H1 (cell line): ENCODE measurements at regions not wholly inside any gene's neighbourhood (a gene's known extent, or its start where the extent isn't known, plus 50 kb on each side); places are given as distances from the start of the nearest gene placed in this dataset.

ENCODE experiments used
- BCL11A ChIP-seq, 2 experiments: IDR thresholded peaks; one replicate each; pipeline ENCODE4 v1.6.1; 2011; ENCODE audit warnings: low read depth in 2 of 2, low read length in 2 of 2, mild to moderate bottlenecking in 2 of 2
- HDAC6 ChIP-seq: IDR thresholded peaks from one replicate; pipeline ENCODE4 v1.7.1; 2012; ENCODE audit warnings: low read depth, mild to moderate bottlenecking, inconsistent platforms, low read length, moderate library complexity
- SP1 ChIP-seq: IDR thresholded peaks from 2 replicates; pipeline ENCODE4 v1.6.1; 2011; ENCODE audit warnings: low read depth, low read length
- TAF7 ChIP-seq: optimal IDR thresholded peaks from 2 replicates; pipeline ENCODE3; 2011; ENCODE audit warnings: low read depth, mild to moderate bottlenecking, inconsistent platforms, low read length, moderate library complexity, borderline replicate concordance
- TCF12 ChIP-seq: IDR thresholded peaks from 2 replicates; pipeline ENCODE4 v1.6.1; 2011; ENCODE audit warnings: low read depth, mild to moderate bottlenecking, low read length
- TF ChIP-seq, protein P1 (sequence below): fragments of 300-600 bp; sonication (generic); IDR thresholded peaks from 2 replicates; pipeline ENCODE4 v1.7.1; 2012; ENCODE audit warnings: low read length, moderate library complexity, mild to moderate bottlenecking, inconsistent platforms; ENCODE audit not compliant: insufficient replicate concordance

DNA sequence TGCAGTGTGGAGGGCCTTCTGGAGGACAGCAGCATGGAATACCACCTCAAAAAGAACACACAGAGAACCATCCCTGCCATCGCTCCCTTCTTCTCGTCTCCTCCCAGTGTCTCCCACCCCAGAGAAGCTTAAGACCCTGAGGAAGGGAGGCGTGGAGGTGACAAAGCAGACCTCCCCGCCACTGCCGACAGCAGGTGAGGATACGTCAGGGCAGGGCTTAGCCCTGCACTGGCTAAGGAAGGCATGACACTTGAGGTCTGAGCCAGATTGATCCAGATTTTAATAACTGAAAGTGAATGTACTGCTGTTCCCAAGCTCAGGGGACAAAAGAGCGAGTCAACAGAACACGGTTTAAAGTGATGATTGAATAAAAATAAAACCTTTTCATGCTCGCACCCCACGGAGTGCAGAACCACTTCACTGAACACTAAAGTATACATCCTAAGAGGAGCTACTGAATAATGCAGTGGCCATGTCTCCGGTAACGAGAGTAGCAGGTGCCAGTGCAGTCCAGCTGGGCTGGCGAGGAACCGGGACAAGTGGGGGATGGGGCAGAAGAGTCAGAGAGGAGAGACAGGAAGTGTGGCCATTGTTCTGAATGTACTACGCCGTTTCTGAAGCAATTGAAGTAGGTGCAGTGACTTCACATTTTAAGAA, 391.0 kb downstream of the CDH2 start (continued):
- TF ChIP-seq, protein P1, sequence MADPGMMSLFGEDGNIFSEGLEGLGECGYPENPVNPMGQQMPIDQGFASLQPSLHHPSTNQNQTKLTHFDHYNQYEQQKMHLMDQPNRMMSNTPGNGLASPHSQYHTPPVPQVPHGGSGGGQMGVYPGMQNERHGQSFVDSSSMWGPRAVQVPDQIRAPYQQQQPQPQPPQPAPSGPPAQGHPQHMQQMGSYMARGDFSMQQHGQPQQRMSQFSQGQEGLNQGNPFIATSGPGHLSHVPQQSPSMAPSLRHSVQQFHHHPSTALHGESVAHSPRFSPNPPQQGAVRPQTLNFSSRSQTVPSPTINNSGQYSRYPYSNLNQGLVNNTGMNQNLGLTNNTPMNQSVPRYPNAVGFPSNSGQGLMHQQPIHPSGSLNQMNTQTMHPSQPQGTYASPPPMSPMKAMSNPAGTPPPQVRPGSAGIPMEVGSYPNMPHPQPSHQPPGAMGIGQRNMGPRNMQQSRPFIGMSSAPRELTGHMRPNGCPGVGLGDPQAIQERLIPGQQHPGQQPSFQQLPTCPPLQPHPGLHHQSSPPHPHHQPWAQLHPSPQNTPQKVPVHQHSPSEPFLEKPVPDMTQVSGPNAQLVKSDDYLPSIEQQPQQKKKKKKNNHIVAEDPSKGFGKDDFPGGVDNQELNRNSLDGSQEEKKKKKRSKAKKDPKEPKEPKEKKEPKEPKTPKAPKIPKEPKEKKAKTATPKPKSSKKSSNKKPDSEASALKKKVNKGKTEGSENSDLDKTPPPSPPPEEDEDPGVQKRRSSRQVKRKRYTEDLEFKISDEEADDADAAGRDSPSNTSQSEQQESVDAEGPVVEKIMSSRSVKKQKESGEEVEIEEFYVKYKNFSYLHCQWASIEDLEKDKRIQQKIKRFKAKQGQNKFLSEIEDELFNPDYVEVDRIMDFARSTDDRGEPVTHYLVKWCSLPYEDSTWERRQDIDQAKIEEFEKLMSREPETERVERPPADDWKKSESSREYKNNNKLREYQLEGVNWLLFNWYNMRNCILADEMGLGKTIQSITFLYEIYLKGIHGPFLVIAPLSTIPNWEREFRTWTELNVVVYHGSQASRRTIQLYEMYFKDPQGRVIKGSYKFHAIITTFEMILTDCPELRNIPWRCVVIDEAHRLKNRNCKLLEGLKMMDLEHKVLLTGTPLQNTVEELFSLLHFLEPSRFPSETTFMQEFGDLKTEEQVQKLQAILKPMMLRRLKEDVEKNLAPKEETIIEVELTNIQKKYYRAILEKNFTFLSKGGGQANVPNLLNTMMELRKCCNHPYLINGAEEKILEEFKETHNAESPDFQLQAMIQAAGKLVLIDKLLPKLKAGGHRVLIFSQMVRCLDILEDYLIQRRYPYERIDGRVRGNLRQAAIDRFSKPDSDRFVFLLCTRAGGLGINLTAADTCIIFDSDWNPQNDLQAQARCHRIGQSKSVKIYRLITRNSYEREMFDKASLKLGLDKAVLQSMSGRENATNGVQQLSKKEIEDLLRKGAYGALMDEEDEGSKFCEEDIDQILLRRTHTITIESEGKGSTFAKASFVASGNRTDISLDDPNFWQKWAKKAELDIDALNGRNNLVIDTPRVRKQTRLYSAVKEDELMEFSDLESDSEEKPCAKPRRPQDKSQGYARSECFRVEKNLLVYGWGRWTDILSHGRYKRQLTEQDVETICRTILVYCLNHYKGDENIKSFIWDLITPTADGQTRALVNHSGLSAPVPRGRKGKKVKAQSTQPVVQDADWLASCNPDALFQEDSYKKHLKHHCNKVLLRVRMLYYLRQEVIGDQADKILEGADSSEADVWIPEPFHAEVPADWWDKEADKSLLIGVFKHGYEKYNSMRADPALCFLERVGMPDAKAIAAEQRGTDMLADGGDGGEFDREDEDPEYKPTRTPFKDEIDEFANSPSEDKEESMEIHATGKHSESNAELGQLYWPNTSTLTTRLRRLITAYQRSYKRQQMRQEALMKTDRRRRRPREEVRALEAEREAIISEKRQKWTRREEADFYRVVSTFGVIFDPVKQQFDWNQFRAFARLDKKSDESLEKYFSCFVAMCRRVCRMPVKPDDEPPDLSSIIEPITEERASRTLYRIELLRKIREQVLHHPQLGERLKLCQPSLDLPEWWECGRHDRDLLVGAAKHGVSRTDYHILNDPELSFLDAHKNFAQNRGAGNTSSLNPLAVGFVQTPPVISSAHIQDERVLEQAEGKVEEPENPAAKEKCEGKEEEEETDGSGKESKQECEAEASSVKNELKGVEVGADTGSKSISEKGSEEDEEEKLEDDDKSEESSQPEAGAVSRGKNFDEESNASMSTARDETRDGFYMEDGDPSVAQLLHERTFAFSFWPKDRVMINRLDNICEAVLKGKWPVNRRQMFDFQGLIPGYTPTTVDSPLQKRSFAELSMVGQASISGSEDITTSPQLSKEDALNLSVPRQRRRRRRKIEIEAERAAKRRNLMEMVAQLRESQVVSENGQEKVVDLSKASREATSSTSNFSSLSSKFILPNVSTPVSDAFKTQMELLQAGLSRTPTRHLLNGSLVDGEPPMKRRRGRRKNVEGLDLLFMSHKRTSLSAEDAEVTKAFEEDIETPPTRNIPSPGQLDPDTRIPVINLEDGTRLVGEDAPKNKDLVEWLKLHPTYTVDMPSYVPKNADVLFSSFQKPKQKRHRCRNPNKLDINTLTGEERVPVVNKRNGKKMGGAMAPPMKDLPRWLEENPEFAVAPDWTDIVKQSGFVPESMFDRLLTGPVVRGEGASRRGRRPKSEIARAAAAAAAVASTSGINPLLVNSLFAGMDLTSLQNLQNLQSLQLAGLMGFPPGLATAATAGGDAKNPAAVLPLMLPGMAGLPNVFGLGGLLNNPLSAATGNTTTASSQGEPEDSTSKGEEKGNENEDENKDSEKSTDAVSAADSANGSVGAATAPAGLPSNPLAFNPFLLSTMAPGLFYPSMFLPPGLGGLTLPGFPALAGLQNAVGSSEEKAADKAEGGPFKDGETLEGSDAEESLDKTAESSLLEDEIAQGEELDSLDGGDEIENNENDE = no peak
- no peak for TF ChIP-seq SP1
- no peak for TF ChIP-seq TAF7
- no peak for TF ChIP-seq HDAC6
- TF ChIP-seq TCF12 = no peak
- TF ChIP-seq BCL11A (IDR thresholded peaks at IDR 0.05; ENCODE audit: low read depth in 2 of 2, low read length in 2 of 2) = no peak
- TF ChIP-seq, all 59 proteins: peak for 0
